ENCODE measurements at regions not wholly inside any gene's neighbourhood (a gene's known extent, or its start where the extent isn't known, plus 50 kb on each side); places are given as distances from the start of the nearest gene placed in this dataset.

DNA sequence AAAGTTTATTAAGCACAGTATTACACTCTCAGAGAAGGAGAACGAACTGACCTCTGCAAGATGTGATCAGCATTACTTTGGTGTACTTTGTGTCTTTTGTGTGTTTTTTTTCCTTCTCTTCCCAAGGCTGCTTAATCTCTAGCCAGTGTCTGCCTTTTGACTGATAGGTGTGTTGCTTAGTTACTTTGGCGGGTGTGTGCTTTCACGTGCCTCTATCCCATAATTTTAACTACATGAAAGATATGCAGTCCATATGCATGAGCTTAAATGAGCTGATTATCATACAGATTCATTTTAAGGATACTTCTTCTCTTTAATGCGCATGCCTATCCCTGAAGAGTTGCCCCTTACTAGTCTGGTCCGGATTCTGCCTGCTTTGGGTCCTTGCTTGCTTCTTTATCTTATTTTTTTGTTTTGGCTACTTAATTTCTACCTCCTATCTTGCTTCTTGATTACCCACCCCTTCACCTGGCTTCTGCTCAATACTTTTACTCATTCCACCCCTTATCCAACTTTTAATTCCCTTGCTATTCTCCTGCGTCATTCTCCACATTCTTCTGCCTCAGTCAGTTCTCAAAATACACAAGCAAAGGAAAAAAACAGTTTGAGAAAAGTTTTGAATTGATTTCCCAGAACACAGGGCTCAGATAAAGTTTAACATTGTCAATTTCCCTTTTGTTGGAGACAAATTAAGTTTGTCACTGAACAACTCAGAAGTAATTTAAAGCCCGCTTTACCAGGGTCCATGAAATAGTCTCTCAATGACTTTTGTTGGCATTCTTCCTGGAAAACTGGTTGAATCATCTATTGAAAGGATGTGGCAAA is 182.0 kb downstream of the TENT5D start:
- no peaks in the 10 kb centered on the region for H3K36me3 ChIP-seq
- H3K27me3 ChIP-seq = no peaks in the 10 kb centered on the region
- no peaks in the 10 kb centered on the region for H3K9me3 ChIP-seq
- no peak for DNase-seq
- no peak overlapping the region for H3K4me3 ChIP-seq
- H3K4me1 ChIP-seq (ENCODE audit: insufficient read depth) = no peaks in the 10 kb centered on the region
- TF ChIP-seq POLR2A (IDR thresholded peaks at IDR 0.05) (no peak), EP300 (IDR thresholded peaks at IDR 0.05) (no peak)
- TF ChIP-seq, protein P1, sequence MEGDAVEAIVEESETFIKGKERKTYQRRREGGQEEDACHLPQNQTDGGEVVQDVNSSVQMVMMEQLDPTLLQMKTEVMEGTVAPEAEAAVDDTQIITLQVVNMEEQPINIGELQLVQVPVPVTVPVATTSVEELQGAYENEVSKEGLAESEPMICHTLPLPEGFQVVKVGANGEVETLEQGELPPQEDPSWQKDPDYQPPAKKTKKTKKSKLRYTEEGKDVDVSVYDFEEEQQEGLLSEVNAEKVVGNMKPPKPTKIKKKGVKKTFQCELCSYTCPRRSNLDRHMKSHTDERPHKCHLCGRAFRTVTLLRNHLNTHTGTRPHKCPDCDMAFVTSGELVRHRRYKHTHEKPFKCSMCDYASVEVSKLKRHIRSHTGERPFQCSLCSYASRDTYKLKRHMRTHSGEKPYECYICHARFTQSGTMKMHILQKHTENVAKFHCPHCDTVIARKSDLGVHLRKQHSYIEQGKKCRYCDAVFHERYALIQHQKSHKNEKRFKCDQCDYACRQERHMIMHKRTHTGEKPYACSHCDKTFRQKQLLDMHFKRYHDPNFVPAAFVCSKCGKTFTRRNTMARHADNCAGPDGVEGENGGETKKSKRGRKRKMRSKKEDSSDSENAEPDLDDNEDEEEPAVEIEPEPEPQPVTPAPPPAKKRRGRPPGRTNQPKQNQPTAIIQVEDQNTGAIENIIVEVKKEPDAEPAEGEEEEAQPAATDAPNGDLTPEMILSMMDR (IDR thresholded peaks at IDR 0.05) = no peak
- H3K27ac ChIP-seq = no peak overlapping the region
- intact Hi-C loops (cut with DNase I) = no loop called here
- WGBS, 3 donors = 41 to 54% (median 43%) methylated on average over 7 of the region's 7 CpGs

Measured in ovary (tissue), 7 donors.